ENCODE measurements at regions not wholly inside any gene's neighbourhood (a gene's known extent, or its start where the extent isn't known, plus 50 kb on each side); places are given as distances from the start of the nearest gene placed in this dataset.
"Not testable (repeated sequence)": the region's sequence is repeated elsewhere in the genome, so short reads cannot be mapped to it uniquely, and the experiment has no call there.

- no peak for DNase-seq (ENCODE audit: low spot score)
These were observed 1217.5 kb downstream of the AACS start for GRCh38 chr12:126282691-126283090.

DNA sequence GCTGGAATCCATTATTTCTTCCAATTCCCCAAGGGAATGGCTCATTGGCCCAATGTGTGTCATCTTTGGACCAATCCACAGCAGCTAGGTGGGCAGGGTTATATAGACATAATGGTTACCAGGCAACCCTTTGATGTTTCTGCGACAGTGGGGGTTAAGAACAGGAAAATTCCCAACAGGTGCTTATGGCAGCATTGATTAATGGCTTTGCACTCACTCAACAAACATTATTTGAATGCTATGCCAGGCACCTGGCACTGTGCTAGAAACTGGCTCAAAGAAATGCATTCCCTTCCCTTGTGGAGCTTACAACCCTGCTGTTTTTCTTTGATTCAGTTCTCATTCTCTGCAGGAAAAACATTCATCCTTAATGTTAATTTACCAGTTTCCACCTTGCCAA lies 1221.0 kb downstream of the AACS start:
- no peak for DNase-seq (ENCODE audit: low spot score)

DNA sequence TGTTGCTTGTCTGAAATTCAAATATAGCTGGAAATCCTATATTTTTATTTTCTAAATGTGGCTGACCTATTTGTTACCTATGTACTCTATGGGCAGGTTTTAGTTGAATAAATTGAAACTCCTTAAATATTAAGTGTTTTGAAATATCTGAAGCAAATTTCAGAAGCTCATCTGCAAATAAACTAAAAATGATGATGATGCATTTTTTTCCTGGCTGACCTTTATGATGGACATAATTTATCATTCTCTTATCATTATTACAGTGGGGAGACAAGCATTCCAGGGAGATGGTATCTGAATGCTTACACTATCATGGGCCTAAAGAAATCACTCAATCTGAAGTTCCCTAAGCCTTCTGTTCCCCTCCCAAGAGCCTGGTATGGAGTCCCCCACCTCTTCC lies 1225.2 kb downstream of the AACS start:
- DNase-seq (ENCODE audit: low spot score): no peak

GRCh38 chr12:126291987-126292386 lies 1226.8 kb downstream of the AACS start:
- DNase-seq (ENCODE audit: low spot score): not testable (repeated sequence)

DNA sequence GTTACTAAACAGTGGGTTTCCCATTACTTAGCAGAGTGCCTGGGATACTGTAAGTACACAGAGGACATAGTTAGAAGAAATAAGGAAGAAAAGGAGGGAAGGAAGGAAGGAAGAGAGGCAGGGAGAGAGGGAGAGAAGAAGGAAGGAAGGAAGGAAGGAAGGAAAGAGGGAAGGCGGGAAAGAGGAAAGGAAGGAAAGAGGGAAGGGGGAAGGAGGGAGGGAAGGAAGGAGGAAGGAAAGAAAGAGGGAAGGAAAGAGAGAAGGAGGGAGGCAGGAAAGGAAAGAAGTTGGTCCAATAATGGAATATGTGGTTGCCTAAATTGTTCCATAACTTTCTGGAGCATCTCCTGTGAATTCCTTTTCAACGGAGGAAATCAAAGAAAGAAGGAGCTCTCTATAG lies 1230.4 kb downstream of the AACS start:
- DNase-seq (ENCODE audit: low spot score): no peak

GRCh38 chr12:126309278-126309677 lies 1244.0 kb downstream of the AACS start:
- DNase-seq (ENCODE audit: low spot score): no peak

- no peak for DNase-seq (ENCODE audit: low spot score)
These were observed 1247.2 kb downstream of the AACS start for GRCh38 chr12:126312457-126312856.

GRCh38 chr12:126316411-126316810 lies 1251.2 kb downstream of the AACS start:
- no peak for DNase-seq (ENCODE audit: low spot score)

DNA sequence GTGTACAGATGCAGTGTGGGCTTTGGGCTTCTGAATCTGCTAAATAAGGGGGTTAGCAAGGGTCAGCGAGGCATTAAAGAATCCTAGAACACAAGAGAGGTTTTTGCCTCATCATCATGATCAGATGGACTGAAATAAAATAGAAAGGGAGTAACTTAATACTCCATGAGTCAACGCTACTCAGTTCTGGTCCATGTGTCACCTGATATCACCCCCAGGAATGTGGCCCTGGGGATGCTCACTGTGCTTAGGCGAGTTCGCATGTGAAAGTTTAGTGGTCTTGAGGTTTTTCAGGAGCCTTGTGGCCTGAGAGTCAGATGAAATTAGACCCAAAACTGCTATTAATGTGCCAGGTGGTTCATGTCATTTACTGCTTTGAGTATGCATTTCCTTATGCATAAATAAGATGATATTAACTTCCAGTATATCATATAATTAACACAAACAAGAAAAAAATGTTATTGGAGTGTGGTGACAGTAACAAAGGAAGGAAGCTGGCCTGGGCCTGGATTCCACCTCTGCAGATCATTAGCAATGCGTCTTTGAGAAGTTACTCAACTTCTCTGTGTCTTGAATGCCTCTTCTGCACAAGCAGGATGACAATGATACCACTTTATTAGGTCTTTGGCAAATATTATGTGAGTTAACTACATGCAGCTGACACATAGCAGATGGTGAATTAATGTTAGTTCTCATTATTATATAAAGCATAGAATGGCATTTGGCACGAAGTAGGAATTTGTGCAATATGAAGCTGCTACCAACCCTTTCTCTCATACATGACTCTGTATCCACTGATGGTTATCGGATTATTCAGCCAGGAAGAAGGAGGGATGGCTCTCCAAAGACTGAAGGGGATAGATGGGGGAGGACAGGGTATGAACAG lies 1272.6 kb downstream of the AACS start:
- DNase-seq (ENCODE audit: low spot score): no peak

DNA sequence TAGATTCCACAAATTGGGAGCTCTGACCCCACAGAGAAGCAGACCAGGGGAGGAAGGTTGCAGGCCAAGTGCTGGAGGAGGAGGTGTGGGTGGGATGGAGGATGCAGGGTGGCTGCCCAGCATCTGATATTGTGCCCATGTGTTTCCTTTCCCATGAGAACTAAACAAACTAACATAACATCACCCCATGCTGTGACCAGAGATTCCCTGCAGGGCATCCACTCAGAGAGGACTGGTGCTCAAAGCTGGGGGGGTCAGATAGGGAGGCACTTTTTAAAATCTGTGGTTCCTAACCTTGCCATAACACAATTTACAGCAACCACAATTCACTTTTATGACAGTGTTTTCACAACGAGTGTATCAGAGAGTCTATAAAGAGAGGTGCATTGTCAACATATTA lies 1277.6 kb downstream of the AACS start:
- no peak for DNase-seq (ENCODE audit: low spot score)

DNA sequence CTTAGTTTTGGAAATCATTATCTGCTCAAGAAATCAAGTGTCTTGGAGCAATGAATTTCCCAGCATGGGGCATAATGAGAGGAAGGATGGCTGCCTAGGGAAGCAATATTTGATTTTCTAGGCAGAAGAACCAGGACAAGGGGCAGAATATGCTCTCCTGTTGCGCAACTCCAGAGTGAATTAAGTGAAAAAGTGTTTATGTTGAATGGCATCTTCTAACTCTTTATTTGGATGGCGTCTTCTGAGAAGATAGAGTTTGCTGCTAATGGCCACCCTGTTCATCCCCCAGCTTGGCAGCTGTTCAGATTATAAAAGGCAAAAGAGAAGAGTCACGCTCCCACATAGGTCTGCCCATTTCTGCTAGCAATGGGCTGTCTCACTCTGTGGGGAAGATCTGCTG lies 1278.1 kb downstream of the AACS start:
- no peak for DNase-seq (ENCODE audit: low spot score)

GRCh38 chr12:126346087-126346486 lies 1280.9 kb downstream of the AACS start:
- no peak for DNase-seq (ENCODE audit: low spot score)

DNA sequence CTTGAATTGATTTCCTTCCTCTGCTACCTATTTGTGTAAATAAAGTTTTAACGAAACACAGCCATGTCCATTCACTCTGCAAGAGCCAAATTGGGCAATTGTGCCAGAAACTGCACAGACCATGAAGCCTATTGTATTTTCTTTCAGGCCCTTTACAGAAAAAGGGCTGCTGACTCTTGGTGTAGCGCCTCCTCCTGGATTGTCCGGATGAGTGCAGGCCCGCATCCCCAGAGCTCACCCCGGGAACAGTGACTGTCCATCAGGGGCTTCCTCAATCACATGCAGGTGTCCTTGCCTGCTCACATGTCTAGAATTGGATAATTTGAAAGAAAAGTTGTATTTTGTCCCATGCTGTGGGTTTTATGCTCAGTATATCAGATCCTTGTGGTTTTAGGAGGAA lies 1282.2 kb downstream of the AACS start:
- no peak for DNase-seq (ENCODE audit: low spot score)

DNA sequence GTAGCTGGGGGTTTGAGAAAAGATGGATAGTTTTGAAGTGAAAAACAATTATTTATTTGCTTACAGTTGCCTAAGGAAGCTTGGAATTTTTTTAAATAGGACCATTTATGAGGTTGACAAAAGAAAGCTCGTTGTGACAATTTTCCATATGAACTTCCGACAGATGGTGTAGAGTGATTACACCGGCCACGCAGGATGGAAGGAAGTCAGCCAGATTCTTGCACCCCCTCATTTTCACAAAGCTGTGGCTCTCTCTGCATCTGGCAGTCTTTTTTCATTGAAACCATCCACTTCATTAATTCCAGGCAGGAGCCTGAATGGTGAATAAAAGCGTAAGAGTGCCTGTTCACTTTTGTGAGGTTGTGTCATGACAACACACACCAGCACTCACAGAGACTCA lies 1284.1 kb downstream of the AACS start:
- DNase-seq (ENCODE audit: low spot score): no peak

GRCh38 chr12:126353604-126354003 lies 1288.4 kb downstream of the AACS start:
- no peak for DNase-seq (ENCODE audit: low spot score)

GRCh38 chr12:126354633-126355032 lies 1289.4 kb downstream of the AACS start:
- no peak for DNase-seq (ENCODE audit: low spot score)

GRCh38 chr12:126355346-126355745 lies 1290.1 kb downstream of the AACS start:
- DNase-seq (ENCODE audit: low spot score): no peak

- DNase-seq (ENCODE audit: low spot score): no peak
These were observed 1293.6 kb downstream of the AACS start for GRCh38 chr12:126358806-126359205.

- no peak for DNase-seq (ENCODE audit: low spot score)
These were observed 1294.0 kb downstream of the AACS start for GRCh38 chr12:126359216-126359615.

- no peak for DNase-seq (ENCODE audit: low spot score)
These were observed 1296.6 kb downstream of the AACS start for GRCh38 chr12:126361804-126362203.

GRCh38 chr12:126362493-126362892 lies 1297.3 kb downstream of the AACS start:
- no peak for DNase-seq (ENCODE audit: low spot score)

DNA sequence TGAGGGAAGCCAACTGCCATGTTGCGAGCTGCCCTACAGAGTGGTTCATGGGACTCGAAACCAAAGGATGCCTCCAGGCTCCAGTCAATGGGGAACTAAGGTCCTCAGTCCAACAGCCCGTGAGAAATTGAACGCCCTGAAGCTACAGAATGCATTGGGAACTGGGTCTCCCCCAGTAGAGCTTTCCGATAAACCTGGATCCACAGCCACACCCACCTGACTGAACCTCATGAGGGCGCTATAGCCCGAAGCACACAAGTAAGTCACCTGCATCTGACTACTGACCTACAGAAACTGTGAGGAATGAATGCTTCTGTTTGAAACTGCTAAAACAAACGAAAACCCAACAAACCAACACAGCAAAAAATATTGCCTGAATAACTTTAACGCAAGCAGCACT lies 1297.7 kb downstream of the AACS start:
- DNase-seq (ENCODE audit: low spot score): no peak

DNA sequence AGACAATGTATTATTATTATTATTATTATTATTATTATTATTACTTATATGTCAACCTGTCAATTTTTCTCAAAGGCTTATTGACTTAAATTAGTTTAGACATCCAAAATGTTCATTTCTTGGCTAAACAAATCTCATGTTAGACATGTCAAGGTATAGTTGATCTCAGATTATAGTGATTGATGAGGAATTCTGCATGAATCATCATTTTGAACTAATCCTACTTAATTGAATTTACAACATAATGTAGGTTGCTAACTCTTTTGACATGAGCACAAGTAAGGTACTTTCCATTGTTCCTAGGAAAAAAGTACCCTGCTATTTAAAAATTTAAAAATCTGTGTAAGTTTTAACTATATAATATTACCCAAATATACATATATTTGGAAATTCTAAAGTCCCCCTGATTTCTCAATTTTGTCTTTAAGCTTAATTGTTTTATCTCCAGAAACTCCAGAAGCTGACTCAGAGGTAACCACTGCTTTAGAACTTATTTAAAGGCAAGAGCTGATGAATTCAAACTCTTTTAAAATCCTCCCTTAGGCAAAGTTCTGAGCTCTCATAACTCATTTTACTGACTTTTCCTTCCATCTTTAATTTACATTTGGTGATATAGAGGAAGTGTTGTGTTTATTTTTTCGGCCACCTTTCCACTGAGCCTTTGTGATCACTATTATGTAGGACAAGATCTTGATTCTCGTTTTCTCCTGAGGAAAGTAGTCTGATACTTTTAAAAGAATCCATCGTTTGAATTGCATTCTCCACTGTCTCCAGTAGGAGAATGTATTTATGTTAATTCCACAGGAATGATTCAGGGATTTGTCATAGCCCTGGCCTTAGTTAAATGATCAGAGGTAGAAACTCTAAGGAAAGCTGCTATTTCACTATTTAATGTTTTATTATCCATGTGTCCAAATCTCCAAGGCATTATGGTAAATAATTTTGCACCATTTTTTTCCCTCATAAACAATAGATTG lies 1304.5 kb downstream of the AACS start:
- DNase-seq (ENCODE audit: low spot score): no peak

Data from D341Med (cell line).